Sigmoid colon (tissue), 4 donors: ENCODE measurements at regions not wholly inside any gene's neighbourhood (a gene's known extent, or its start where the extent isn't known, plus 50 kb on each side); places are given as distances from the start of the nearest gene placed in this dataset.

Experiments
- EP300 ChIP-seq, 4 donors: sonication (generic); formaldehyde crosslinking; IDR thresholded peaks; one replicate each; pipeline ENCODE4 v1.6.1; 2017; ENCODE audit warnings: antibody characterized with exemption in 4 of 4
- POLR2A ChIP-seq, 2 donors: fragments of 450-650 bp; IDR thresholded peaks; one replicate each; pipeline ENCODE4 v1.6.1; 2016; ENCODE audit warnings: antibody characterized with exemption in 2 of 2, mild to moderate bottlenecking in 2 of 2, moderate library complexity in 2 of 2
- TF ChIP-seq, protein P1 (sequence below), 4 experiments: fragments of 450-650 bp in 3 of 4; fragments of 200-600 bp in 1 of 4; IDR thresholded peaks; one replicate each; pipeline ENCODE4 v1.5.1; 2016 to 2019; ENCODE audit warnings: antibody characterized with exemption in 4 of 4, mild to moderate bottlenecking in 3 of 4, moderate library complexity in 2 of 4

DNA sequence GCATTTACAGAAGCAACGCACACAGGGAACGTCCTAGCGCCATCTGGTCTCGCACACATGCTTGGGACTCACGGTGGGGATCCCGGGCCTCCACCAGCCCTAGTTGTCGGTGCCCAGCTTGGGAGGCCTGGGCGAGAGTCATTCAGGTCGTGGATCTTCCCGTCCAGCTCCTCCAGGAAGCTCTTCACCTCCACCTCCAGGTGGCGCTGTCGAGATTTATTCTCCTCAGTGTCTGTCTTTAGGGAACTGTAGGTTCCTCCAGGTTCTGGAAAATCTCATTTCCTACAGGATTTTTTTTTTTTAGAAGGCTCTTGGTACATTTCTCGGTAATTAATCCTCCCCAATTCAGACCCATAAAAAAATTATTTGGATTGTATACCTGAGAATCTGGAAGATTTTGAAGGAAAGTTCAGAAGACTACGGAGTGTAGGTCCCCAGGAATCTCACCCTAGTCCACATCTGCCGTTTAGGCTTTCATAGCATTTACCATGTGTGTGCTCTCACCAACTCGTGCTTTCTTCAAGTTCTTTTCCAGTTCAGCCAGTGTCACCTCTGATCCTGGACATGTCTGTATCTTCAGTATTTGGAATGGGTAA, 910.0 kb downstream of the TMEM121 start:
- TF ChIP-seq, protein P1, sequence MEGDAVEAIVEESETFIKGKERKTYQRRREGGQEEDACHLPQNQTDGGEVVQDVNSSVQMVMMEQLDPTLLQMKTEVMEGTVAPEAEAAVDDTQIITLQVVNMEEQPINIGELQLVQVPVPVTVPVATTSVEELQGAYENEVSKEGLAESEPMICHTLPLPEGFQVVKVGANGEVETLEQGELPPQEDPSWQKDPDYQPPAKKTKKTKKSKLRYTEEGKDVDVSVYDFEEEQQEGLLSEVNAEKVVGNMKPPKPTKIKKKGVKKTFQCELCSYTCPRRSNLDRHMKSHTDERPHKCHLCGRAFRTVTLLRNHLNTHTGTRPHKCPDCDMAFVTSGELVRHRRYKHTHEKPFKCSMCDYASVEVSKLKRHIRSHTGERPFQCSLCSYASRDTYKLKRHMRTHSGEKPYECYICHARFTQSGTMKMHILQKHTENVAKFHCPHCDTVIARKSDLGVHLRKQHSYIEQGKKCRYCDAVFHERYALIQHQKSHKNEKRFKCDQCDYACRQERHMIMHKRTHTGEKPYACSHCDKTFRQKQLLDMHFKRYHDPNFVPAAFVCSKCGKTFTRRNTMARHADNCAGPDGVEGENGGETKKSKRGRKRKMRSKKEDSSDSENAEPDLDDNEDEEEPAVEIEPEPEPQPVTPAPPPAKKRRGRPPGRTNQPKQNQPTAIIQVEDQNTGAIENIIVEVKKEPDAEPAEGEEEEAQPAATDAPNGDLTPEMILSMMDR (IDR thresholded peaks at IDR 0.05), result peak in 1 of 4 experiments; percentile 20
- TF ChIP-seq POLR2A (IDR thresholded peaks at IDR 0.05) (no peak), EP300 (IDR thresholded peaks at IDR 0.05) (no peak)
